ENCODE measurements at regions not wholly inside any gene's neighbourhood (a gene's known extent, or its start where the extent isn't known, plus 50 kb on each side); places are given as distances from the start of the nearest gene placed in this dataset.

GRCh38 chr3:75242012-75242735 is 422.0 kb upstream of the FRG2C start:
- ChIA-PET RAD21 (ENCODE audit: low non-redundant PET in 1 of 2, low total read pairs in 2 of 2, uncharacterized antibody in 2 of 2, unreplicated experiment in 2 of 2) (no interaction called here), POLR2A (no interaction called here), CTCF (no interaction called here)
- Histone ChIP-seq H3K9ac (ENCODE audit: low read length) (no peak overlapping the region), H3K4me2 (ENCODE audit: low read length) (no peak overlapping the region), H3K27me3 (ENCODE audit: insufficient read depth, low read length) (no peaks in the 10 kb centered on the region), H3K36me3 (ENCODE audit: control insufficient read depth in 1 of 2, insufficient read depth in 2 of 2, low read length in 2 of 2) (no peaks in the 10 kb centered on the region), H4K20me1 (ENCODE audit: insufficient read depth) (no peaks in the 10 kb centered on the region), H3K4me3 (replicated peaks in 1 of 2; ENCODE audit: low read depth in 1 of 2, low read length in 2 of 2) (no peak overlapping the region), H2AFZ (ENCODE audit: low read depth, low read length, poor library complexity, severe bottlenecking) (no peak overlapping the region), H3K4me1 (ENCODE audit: control insufficient read depth in 1 of 2, insufficient read depth in 2 of 2, low read length in 2 of 2) (no peaks in the 10 kb centered on the region), H3K27ac (ENCODE audit: low read depth, low read length) (no peak overlapping the region), H3K9me2 (ENCODE audit: insufficient read depth) (no peaks in the 10 kb centered on the region), H3K9me3 (ENCODE audit: control insufficient read depth in 1 of 2, insufficient read depth in 1 of 2, low read depth in 1 of 2, low read length in 2 of 2) (no peaks in the 10 kb centered on the region), H3K79me2 (ENCODE audit: insufficient read depth, low read length) (no peaks in the 10 kb centered on the region)
- no TSS peak for BruUV-seq (replicated peaks)
- no peak for TF ChIP-seq POLR2A (IDR thresholded peaks at IDR 0.05; ENCODE audit: borderline replicate concordance, extremely low read depth, insufficient read depth, insufficient read length)
- TF ChIP-seq SRF (IDR thresholded peaks at IDR 0.05; ENCODE audit: low read depth), result no peak
- no peak for TF ChIP-seq REST (IDR thresholded peaks at IDR 0.05; ENCODE audit: low read depth)
- no peak for TF ChIP-seq ZBTB33 (IDR thresholded peaks at IDR 0.05; ENCODE audit: extremely low read depth, insufficient replicate concordance, low read length)
- no peak for TF ChIP-seq SP1 (IDR thresholded peaks at IDR 0.05; ENCODE audit: low read depth)
- no peak for TF ChIP-seq FOSL1 (IDR thresholded peaks at IDR 0.05; ENCODE audit: low read depth)
- TF ChIP-seq EGR1 (IDR thresholded peaks at IDR 0.05; ENCODE audit: low read depth), result no peak
- TF ChIP-seq ELF1 (IDR thresholded peaks at IDR 0.05; ENCODE audit: borderline replicate concordance, low read depth), result no peak
- no peak for TF ChIP-seq JUND (IDR thresholded peaks at IDR 0.05)
- no peak for TF ChIP-seq EZH2 (IDR thresholded peaks at IDR 0.05)
- no peak for TF ChIP-seq RAD21 (IDR thresholded peaks at IDR 0.05; ENCODE audit: low read depth)
- TF ChIP-seq CTCF (IDR thresholded peaks at IDR 0.05 in 2 of 3, conservative IDR thresholded peaks at IDR 0.05 in 1 of 3; ENCODE audit: borderline replicate concordance in 1 of 3, insufficient read depth in 1 of 3, low read depth in 2 of 3, low read length in 2 of 3), result no peak
- TF ChIP-seq ZFX (IDR thresholded peaks at IDR 0.05), result no peak
- DNase-seq (ENCODE audit: low read depth, low spot score) (no peak), ATAC-seq (no peak)
- intact Hi-C loops (cut with micrococcal nuclease), result loop anchor here (10.0 kb wide), 1 partner anchor 57 kb away; no protein-coding TSS in a partner anchor

All from HCT116 (cell line).